CD4-positive, alpha-beta T cell treated with Interleukin-21 for 1 hour (primary cell): ENCODE measurements at regions not wholly inside any gene's neighbourhood (a gene's known extent, or its start where the extent isn't known, plus 50 kb on each side); places are given as distances from the start of the nearest gene placed in this dataset.
A peak's percentile ranks its signal among the peaks of the same experiment; 100 is the strongest.

Experiments
- DNase-seq: peaks from one replicate; pipeline ENCODE4 v3.0.0-alpha.2; 2020

DNA sequence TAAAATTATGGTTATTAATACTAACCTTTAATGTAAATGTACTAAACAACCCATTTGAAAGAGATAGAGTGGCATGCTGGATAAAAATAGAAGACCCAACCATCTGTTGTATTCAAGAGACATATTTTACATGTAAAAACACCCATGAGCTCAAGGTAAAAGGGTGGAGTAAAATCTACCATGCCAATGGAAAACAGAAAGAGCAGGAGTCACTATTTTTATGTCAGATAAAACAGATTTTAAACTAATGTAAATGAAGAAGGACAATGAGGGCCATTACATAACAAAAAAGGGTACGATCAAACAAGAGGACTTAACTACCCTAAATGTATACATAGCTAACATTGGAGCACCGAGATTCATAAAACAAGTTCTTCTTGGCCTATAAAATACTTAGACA lies 66.3 kb downstream of the ITM2A start:
- DNase-seq, result no peak

DNA sequence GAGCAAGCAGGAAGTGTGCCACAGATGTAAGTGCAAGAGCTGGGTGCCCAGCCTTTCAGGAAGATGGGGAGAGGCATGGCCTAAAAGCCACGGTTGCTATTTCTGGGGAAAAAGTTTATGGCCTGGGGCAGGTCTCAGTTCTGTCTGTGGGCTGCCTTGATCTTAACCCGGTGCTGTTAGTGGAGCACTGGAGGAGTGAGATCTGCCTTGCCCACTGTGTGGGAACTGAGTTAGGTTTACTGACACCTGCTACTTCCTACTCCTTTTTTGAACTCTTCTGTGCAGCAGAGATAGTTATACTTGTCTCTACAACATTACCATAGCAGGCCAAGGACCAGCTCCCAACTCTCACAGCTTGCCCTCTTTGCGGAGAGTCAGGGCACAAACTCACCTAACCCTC lies 76.5 kb downstream of the ITM2A start:
- DNase-seq, result no peak

DNA sequence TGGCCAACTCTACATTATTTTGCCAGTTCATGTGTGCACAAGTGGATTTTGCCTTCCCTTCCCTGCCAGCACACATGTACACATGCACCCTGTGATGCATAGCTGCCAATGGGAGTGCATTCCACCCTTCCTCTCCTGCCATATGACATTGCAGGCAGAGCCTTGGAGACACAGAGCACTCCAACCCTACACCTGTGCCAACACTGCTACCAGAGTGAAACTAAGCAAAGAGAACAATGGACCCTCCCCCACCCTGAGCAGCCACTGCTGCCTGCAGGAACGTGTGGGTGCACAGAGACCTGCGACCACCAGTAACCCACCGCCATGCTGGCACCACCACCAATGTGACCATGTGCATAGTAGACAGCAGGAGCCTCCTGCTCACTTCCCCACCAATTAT lies 78.4 kb downstream of the ITM2A start:
- DNase-seq, result no peak

DNA sequence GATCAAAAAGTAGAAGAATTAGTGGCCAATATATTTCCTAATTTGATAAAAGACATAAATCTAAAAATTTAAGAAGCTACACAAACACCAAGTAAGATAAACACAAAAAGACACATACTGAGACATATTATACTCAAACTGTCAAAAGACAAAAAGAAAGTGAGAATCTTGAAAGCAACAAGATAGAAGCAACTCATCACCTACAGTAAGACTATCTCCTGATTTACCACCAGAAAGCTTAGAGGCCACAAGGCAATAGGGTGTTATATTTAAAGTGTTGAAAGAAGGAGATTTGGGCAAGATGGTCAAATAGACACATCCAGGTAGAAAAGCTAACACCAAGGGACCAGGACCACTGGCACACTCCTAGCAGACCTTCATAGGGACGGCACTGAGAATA lies 79.4 kb downstream of the ITM2A start:
- no peak for DNase-seq

DNA sequence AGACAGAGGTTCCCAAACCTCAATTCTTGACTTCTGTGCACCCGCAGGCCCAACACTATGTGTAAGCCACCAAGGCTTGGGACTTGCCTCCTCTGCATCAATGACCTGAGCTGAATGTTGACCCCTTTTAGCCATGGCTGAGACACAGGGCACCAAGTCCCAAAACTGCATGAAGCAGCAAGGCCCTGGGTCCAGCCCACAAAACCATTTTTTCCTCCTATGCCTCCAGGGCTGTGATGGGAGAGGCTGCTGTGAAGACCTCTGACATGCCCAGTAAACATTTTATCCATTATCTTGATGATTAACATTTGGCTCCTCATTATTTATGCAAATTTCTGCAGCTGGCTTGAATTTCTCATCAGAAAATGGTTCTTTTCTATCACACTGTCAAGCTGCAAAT lies 85.4 kb downstream of the ITM2A start:
- no peak for DNase-seq

DNA sequence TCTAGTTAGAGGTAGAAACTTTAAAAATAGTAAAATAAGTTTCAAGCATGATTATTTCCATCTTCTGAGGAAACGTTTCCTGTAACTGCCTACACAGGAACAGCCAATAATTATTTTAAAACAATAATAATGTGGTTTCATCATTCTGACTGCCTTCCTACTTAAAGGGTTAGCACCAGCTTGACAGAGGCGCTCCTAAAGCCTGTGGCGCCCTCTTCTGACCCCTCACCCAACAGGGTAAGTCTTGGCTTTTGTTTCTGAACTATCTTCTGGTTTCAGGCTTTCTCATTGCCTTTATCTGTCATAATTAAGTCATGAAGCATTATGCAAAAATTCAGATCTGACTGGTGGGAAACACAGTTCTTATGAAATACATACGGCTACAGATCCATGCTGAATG lies 96.7 kb downstream of the ITM2A start:
- DNase-seq, result peak; percentile 79

DNA sequence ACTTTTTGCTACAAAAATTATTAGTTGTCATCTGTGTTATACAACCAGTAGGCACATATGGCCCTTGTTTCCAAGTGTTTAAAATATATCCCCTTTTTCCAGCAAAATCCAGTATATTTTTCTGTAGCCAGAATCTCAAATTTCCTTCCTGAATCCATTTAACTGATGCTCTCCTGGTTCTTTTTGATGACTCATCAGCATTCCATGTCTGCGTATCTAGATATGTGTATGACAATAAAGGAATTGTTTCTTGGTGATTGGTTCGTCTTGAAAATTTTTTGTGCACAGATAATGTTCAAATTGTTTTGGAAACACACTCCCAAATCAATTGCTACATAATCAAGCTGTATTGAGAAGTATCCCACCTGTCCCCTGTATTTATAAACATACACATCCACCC lies 98.3 kb downstream of the ITM2A start:
- no peak for DNase-seq

DNA sequence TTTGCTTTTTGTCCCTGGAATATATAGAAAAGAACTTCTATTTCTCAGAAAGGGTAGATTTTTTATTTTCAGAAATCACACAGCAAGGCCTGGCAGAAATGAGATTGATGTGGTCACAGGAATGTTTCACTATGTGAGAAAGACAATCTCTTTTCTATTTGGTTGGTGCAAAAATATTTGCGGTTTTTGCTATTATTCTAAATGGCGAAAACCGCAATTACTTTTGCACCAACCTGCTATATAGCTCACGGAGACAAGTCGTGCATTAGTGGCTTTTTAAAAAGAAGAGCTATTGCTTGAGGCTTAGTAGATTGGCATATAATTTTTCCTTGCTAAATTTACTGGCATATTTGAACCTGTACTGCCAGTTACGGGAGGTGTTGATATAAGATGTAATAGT lies 100.4 kb downstream of the ITM2A start:
- peak; percentile 35 for DNase-seq

DNA sequence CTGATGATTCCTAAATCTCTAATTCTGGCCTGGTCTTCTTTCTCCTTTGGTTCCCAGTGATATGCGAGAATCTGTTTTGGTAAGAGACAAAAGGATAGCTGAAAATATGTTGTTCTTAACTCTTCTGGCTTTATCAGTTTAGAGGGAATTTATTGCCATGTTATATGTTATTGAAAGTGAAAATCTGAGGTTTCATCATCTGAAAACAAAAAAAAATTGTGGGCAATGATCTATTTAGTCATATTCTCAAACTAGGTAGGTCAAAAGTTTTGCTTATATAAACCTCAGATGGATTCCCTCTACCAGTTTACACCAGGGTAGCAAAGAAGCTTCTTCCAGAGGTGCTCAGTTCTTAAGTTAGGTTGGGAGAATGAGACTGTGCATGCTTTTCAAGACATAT lies 103.6 kb downstream of the ITM2A start:
- DNase-seq, result no peak

DNA sequence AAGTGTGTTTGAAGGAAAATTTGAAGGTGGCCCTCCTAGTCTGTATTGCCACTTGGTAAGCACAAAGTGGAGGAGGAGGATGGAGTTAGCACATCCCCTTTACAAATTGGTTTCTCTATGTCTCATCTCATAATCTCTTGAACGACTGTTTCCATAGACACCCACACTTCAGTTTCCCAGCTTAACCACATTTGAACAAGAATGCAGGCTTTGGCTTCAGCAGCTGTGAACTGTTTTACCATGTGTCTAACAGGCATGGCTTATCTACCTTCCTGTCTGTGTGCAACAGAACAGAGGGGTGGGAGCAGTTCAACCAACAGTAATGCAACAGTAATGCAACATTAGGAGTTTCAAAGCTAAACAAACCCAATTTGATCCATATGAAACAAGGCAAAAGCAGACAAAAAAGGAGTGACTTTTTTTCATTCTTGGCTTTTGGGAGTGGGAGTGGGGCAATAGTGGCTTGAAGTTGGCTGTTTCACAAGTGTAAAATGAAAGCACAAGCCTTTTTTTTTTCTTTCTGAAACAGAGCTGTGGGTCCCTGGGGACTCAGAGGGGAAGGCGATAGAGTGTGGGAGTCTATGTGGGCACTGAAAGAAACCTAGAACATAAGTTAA lies 108.0 kb downstream of the ITM2A start:
- peak; percentile 82 for DNase-seq

DNA sequence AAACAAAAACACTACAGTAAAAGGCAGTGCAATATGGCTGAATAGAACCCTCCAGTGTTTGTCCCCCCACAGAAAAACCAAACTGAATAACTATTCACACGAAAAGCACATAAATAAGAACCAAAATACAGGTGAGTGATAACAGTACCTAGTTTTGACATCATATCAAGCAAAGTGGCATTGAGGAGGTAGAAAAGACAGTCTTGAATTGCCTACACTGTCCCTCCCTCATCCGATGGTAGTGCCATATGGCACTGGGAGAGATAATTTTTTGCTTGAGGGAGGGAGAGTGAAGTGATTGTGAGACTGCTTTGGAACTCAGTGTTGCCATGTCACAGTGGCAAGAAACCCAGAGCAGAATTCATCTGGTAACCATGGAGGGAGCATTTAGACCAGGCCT lies 99.2 kb downstream of the GPR174 start:
- no peak for DNase-seq

DNA sequence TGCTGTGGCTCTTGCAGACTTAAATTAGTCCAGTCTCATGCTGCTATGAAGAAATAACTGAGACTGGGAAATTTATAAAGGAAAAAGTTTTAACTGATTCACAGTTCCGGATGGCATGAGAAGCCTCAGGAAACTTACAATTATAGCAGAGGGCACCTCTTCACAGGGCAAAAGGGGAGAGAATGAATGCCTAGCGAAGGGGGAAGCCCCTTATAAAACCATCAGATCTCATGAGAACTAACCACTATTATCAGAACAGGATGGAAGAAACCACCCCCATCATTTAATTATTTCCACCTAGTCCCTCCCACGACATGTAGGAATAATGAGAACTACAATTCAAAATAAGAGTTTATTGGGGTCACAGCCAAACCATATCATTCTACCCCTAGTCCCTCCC lies 91.4 kb downstream of the GPR174 start:
- DNase-seq, result peak; percentile 17

DNA sequence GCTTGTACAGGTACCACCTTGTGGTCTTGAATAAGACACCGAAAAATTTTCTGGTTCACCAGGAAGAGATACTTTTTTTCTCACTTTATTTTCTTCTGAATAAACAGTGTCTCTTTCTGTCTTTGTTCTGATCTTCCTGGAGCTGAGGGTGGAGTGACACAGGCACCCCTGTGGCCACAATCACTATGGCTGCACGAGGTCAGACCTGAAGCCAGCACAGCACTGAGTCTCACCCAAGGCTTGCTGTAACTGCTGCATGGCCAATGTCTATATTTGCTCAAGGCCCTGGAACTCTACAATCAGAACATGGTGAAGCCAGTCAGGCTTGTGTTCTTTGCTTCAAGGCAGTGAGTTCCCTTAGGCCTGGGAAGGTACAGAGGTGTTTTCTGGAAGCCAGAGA lies 87.2 kb downstream of the GPR174 start:
- DNase-seq, result no peak
